K562 (cell line): ENCODE measurements at regions not wholly inside any gene's neighbourhood (a gene's known extent, or its start where the extent isn't known, plus 50 kb on each side); places are given as distances from the start of the nearest gene placed in this dataset.

Source experiments
- CHD4 ChIP-seq: fragments of 200-600 bp; sonication (generic); IDR thresholded peaks from 3 replicates; pipeline ENCODE4 v1.6.1; 2012; ENCODE audit warnings: low read depth, mild to moderate bottlenecking, mixed read lengths, low read length, inconsistent platforms; ENCODE audit not compliant: insufficient read depth, insufficient replicate concordance, poor library complexity, severe bottlenecking
- DMBX1 ChIP-seq: fragments of 250-450 bp; sonication (Bioruptor Pico); IDR thresholded peaks from 2 replicates; pipeline ENCODE4 v1.8.0; 2022; ENCODE audit warnings: inconsistent platforms, mild to moderate bottlenecking, moderate library complexity, borderline replicate concordance
- EP300 ChIP-seq: IDR thresholded peaks from 2 replicates; pipeline ENCODE4 v1.6.1; 2012; ENCODE audit warnings: low read length, improper control_type of control experiment
- EP400 ChIP-seq: fragments of 450-650 bp; IDR thresholded peaks from 2 replicates; pipeline ENCODE4 v1.6.1; 2017; ENCODE audit warnings: antibody characterized with exemption, mild to moderate bottlenecking, moderate library complexity
- ETV1 ChIP-seq: fragments of 450-650 bp; conservative IDR thresholded peaks from 2 replicates; pipeline ENCODE4 v1.6.1; 2016; ENCODE audit warnings: missing genetic modification characterization, control low read depth, low read depth, missing compliant biosample characterization
- LCOR ChIP-seq: sonication (generic); formaldehyde crosslinking; IDR thresholded peaks from 2 replicates; pipeline ENCODE4 v1.8.0; 2022; ENCODE audit warnings: mild to moderate bottlenecking, missing genetic modification reagents
- MEF2A ChIP-seq: IDR thresholded peaks from 2 replicates; pipeline ENCODE4 v1.6.1; 2011; ENCODE audit warnings: low read depth, mild to moderate bottlenecking, low read length, moderate library complexity; ENCODE audit not compliant: control insufficient read depth
- NRF1 ChIP-seq, 2 experiments: fragments of 450-650 bp; IDR thresholded peaks in 1 of 2; conservative IDR thresholded peaks in 1 of 2; 2 replicates each; pipeline ENCODE4 v1.6.1; 2014; ENCODE audit warnings: mild to moderate bottlenecking in 2 of 2
- RBBP5 ChIP-seq: fragments of 200-600 bp; sonication (generic); IDR thresholded peaks from 2 replicates; pipeline ENCODE4 v1.6.1; 2012; ENCODE audit warnings: borderline replicate concordance, mild to moderate bottlenecking, low read length, control low read depth, inconsistent platforms; ENCODE audit not compliant: insufficient read depth, poor library complexity, severe bottlenecking
- ZNF197 ChIP-seq: fragments of 200-800 bp; sonication (Bioruptor generic); IDR thresholded peaks from 2 replicates; pipeline ENCODE4 v1.6.1; 2016; ENCODE audit warnings: low read depth, missing genetic modification characterization, missing compliant biosample characterization
- TF ChIP-seq, protein P1 (sequence below): fragments of 250-450 bp; sonication (Bioruptor Pico); IDR thresholded peaks from 2 replicates; pipeline ENCODE4 v1.4.0; 2020
- TF ChIP-seq, protein P2 (sequence below), 2 experiments: fragments of 450-650 bp; conservative IDR thresholded peaks; 2 replicates each; pipeline ENCODE4 v1.6.1; 2017; ENCODE audit warnings: mild to moderate bottlenecking in 2 of 2, moderate library complexity in 2 of 2
- TF ChIP-seq, protein P3 (sequence below): fragments of 200-800 bp; sonication (Bioruptor generic); IDR thresholded peaks from 2 replicates; pipeline ENCODE4 v1.6.1; 2017; ENCODE audit warnings: missing genetic modification characterization, missing compliant biosample characterization
- TF ChIP-seq, protein P4 (sequence below): fragments of 150-350 bp; conservative IDR thresholded peaks from 2 replicates; pipeline ENCODE4 v1.6.1; 2014; ENCODE audit warnings: low read length

DNA sequence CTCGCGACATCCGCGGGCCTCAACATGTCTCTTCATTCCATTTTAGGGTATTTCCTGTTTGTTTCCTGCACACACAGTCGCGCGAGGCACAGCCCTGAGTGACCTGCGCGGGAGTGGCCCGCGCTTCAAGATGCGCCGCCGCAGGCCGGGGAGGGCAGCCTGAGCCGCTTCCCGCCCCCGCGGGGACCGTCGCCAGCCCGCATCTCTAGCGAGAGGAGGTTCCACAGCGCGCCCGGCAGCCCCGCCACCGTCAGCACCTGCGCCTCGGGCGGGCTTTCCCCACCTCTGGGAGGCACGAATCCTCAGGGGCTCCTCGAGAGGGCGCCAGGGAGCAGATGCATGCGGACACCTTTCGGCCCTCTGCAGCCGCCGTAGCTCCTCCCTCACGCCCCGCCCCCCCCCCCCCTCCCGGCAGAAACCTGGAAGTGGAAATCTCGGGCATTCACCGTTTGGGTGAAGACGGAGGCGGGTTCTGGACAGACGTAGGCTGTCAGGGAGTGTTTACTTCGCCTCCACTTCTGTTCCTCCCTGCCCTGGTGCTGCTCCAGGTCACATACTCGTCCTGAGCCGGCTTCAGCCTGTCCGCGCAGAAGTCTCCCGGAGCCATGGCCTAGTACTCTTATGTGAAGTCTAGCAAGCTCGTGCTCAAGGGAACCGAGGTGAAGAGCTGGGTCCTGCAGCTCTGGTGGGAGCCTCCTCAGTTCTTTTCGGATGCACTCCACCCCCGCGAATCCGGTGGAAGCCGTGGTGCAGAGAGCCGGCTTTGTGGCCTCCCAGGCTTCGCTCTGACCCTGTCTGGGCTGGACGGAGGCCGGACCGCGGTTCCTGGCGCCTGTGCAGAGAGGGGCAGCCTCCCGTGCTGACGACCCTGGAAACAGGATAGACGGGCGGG lies 880.5 kb upstream of the DEFB115 start (continued):
- TF ChIP-seq, protein P1, sequence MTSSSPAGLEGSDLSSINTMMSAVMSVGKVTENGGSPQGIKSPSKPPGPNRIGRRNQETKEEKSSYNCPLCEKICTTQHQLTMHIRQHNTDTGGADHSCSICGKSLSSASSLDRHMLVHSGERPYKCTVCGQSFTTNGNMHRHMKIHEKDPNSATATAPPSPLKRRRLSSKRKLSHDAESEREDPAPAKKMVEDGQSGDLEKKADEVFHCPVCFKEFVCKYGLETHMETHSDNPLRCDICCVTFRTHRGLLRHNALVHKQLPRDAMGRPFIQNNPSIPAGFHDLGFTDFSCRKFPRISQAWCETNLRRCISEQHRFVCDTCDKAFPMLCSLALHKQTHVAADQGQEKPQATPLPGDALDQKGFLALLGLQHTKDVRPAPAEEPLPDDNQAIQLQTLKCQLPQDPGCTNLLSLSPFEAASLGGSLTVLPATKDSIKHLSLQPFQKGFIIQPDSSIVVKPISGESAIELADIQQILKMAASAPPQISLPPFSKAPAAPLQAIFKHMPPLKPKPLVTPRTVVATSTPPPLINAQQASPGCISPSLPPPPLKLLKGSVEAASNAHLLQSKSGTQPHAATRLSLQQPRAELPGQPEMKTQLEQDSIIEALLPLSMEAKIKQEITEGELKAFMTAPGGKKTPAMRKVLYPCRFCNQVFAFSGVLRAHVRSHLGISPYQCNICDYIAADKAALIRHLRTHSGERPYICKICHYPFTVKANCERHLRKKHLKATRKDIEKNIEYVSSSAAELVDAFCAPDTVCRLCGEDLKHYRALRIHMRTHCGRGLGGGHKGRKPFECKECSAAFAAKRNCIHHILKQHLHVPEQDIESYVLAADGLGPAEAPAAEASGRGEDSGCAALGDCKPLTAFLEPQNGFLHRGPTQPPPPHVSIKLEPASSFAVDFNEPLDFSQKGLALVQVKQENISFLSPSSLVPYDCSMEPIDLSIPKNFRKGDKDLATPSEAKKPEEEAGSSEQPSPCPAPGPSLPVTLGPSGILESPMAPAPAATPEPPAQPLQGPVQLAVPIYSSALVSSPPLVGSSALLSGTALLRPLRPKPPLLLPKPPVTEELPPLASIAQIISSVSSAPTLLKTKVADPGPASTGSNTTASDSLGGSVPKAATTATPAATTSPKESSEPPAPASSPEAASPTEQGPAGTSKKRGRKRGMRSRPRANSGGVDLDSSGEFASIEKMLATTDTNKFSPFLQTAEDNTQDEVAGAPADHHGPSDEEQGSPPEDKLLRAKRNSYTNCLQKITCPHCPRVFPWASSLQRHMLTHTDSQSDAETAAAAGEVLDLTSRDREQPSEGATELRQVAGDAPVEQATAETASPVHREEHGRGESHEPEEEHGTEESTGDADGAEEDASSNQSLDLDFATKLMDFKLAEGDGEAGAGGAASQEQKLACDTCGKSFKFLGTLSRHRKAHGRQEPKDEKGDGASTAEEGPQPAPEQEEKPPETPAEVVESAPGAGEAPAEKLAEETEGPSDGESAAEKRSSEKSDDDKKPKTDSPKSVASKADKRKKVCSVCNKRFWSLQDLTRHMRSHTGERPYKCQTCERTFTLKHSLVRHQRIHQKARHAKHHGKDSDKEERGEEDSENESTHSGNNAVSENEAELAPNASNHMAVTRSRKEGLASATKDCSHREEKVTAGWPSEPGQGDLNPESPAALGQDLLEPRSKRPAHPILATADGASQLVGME (CRISPR knock-in tag), result no peak
- TF ChIP-seq NRF1 (conservative IDR thresholded peaks at IDR 0.05 in 1 of 2, IDR thresholded peaks at IDR 0.05 in 1 of 2) (peak; percentile 86 to 88), LCOR (CRISPR knock-in tag) (no peak), EP400 (peak; percentile 47; the same call in 1 of the 2 replicates), MEF2A (no peak), DMBX1 (CRISPR knock-in tag) (no peak), CHD4 (no peak), EP300 (peak; percentile 15; the same call in 1 of the 2 replicates), ETV1 (tag) (no peak), RBBP5 (peak; percentile 75), ZNF197 (CRISPR knock-in tag) (no peak)
- TF ChIP-seq, protein P2, sequence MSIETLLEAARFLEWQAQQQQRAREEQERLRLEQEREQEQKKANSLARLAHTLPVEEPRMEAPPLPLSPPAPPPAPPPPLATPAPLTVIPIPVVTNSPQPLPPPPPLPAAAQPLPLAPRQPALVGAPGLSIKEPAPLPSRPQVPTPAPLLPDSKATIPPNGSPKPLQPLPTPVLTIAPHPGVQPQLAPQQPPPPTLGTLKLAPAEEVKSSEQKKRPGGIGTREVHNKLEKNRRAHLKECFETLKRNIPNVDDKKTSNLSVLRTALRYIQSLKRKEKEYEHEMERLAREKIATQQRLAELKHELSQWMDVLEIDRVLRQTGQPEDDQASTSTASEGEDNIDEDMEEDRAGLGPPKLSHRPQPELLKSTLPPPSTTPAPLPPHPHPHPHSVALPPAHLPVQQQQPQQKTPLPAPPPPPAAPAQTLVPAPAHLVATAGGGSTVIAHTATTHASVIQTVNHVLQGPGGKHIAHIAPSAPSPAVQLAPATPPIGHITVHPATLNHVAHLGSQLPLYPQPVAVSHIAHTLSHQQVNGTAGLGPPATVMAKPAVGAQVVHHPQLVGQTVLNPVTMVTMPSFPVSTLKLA (conservative IDR thresholded peaks at IDR 0.05), result peak; percentile 36 to 70; a peak in 3 of 4 replicates
- TF ChIP-seq, protein P3, sequence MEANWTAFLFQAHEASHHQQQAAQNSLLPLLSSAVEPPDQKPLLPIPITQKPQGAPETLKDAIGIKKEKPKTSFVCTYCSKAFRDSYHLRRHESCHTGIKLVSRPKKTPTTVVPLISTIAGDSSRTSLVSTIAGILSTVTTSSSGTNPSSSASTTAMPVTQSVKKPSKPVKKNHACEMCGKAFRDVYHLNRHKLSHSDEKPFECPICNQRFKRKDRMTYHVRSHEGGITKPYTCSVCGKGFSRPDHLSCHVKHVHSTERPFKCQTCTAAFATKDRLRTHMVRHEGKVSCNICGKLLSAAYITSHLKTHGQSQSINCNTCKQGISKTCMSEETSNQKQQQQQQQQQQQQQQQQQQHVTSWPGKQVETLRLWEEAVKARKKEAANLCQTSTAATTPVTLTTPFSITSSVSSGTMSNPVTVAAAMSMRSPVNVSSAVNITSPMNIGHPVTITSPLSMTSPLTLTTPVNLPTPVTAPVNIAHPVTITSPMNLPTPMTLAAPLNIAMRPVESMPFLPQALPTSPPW (CRISPR knock-in tag), result peak; percentile 88
- TF ChIP-seq, protein P4, sequence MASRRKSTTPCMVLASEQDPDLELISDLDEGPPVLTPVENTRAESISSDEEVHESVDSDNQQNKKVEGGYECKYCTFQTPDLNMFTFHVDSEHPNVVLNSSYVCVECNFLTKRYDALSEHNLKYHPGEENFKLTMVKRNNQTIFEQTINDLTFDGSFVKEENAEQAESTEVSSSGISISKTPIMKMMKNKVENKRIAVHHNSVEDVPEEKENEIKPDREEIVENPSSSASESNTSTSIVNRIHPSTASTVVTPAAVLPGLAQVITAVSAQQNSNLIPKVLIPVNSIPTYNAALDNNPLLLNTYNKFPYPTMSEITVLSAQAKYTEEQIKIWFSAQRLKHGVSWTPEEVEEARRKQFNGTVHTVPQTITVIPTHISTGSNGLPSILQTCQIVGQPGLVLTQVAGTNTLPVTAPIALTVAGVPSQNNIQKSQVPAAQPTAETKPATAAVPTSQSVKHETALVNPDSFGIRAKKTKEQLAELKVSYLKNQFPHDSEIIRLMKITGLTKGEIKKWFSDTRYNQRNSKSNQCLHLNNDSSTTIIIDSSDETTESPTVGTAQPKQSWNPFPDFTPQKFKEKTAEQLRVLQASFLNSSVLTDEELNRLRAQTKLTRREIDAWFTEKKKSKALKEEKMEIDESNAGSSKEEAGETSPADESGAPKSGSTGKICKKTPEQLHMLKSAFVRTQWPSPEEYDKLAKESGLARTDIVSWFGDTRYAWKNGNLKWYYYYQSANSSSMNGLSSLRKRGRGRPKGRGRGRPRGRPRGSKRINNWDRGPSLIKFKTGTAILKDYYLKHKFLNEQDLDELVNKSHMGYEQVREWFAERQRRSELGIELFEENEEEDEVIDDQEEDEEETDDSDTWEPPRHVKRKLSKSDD, result no peak
